GM20000 (cell line): ENCODE measurements at regions not wholly inside any gene's neighbourhood (a gene's known extent, or its start where the extent isn't known, plus 50 kb on each side); places are given as distances from the start of the nearest gene placed in this dataset.

Experiments used
- DNase-seq: peaks from one replicate; pipeline ENCODE4 v3.0.0; 2012; ENCODE audit warnings: low spot score
- TF ChIP-seq, protein P1 (sequence below): IDR thresholded peaks from 2 replicates; pipeline ENCODE4 v1.5.1; 2012; ENCODE audit warnings: mild to moderate bottlenecking, control low read depth; ENCODE audit errors: extremely low read depth, missing control alignments

DNA sequence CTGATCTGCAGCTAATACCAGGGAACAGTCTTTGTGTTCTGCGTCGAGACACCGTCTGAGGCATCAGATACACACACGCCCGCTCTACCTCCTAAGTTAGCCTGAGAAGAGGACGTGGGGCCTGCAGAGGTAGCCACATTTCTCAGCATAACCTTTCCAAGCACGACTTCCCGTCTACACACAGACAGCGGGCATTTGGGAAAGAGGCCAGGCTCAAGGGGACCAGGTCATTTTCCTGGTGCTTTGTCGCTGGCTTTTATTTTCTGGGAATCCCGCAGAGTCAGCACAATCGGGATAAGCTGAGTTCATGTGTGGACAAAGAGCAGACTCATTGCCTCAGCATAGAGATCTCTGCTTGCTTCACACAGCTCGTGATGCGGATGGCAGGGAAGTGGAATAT, 72.5 kb upstream of the SMYD2 start:
- no peak for DNase-seq
- TF ChIP-seq, protein P1, sequence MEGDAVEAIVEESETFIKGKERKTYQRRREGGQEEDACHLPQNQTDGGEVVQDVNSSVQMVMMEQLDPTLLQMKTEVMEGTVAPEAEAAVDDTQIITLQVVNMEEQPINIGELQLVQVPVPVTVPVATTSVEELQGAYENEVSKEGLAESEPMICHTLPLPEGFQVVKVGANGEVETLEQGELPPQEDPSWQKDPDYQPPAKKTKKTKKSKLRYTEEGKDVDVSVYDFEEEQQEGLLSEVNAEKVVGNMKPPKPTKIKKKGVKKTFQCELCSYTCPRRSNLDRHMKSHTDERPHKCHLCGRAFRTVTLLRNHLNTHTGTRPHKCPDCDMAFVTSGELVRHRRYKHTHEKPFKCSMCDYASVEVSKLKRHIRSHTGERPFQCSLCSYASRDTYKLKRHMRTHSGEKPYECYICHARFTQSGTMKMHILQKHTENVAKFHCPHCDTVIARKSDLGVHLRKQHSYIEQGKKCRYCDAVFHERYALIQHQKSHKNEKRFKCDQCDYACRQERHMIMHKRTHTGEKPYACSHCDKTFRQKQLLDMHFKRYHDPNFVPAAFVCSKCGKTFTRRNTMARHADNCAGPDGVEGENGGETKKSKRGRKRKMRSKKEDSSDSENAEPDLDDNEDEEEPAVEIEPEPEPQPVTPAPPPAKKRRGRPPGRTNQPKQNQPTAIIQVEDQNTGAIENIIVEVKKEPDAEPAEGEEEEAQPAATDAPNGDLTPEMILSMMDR = no peak

DNA sequence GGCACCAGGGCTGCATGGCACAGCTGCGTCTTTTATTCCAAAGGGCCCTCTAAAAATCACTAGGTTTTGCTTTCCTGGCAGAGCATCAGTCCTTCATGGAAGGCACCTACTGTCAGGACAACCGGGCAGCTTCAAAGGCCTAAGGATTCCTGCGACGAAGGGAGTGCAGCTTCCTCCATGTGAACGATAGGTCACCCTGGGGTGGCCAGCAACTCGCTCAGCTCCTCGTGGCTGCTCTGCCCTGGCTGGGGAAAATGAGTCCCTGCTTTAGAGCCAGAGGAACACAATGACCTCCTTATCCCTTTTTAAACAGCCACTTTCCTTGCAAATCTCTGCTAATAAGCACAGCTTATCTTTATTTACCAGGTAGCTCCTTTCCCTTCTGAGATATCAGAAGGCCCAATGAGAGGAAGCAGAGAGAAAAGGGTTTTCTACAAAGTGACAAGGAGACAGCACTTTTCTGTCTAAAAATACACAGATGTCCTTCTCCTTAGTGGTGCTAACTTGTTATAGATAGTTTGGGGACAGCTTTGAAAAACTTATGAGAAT, 71.6 kb upstream of the SMYD2 start:
- TF ChIP-seq, protein P1 = no peak
- DNase-seq = no peak

DNA sequence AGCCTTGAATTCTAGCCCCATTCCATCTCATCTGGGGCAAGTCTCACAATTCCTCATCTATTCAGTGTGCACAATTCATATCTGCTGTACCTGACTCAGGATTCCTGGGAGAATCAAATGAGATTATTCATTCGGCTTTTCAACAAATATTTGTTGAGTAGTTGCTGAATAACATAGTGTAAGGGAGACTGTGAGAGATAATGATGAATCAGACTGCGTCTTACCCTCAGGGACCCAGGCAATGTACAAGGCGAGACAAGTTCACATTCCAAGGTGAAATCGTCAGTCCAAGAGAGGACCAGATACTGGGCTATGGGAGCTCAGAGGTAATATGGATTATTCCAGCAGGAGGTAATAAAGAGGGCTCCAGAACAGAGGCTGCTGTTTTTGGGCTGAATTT, 67.8 kb upstream of the SMYD2 start:
- TF ChIP-seq, protein P1 = no peak
- no peak for DNase-seq

DNA sequence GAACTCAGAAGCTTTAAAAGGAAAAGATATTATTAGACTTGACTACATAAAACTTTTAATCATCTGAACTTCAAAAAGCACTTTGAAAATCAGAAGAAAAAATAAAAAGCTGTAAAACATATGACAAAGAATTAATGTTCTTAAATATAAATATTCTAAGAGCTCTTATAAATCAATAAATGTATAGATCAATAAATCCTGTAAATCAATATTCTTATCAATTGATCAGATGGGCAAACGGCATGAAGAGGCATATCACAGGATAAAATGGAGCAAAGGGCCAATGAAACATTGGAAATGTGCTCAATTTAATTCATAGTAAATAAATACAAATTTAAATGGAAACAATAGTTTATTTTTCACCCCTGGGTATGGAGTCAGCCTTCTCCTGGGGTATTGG, 66.1 kb upstream of the SMYD2 start:
- no peak for DNase-seq
- TF ChIP-seq, protein P1 = no peak

DNA sequence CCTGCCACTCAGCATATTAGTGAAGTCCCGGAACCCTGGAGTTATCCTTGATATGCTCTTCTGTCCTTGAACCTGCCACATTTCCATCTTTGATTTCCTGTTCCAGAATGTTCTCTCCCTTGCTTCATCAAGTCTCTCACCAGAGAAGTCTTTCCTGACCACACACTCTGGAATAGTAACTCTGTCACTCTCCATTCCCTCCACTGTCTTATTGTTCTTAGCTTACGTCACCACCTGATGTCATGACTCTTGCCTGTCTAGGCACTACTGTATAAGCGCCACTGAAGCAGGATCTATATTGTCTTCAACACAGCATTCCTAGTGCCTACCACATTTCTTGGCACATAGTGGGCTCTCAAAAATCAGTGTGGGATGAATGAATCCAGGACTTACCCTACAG, 65.4 kb upstream of the SMYD2 start:
- no peak for DNase-seq
- TF ChIP-seq, protein P1 = no peak

DNA sequence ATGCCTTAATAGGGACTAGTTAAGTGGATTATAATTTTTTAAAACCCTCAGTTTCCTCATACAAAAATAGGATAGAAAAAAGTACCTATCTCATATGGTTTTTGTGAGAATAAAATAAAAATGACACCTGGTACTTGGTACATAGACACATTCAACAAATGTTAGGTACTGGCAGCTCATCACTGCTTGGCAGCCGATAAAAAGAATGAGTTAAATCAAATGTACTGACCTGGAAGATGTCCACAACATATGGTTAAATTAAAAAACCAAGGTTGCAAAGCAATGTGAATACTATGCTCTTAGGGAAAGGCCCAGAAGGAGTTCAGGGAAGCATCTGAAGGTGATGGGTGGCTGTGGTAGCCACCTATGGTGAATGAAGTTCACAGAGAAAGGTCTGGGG, 64.9 kb upstream of the SMYD2 start:
- TF ChIP-seq, protein P1 = no peak
- DNase-seq = no peak

DNA sequence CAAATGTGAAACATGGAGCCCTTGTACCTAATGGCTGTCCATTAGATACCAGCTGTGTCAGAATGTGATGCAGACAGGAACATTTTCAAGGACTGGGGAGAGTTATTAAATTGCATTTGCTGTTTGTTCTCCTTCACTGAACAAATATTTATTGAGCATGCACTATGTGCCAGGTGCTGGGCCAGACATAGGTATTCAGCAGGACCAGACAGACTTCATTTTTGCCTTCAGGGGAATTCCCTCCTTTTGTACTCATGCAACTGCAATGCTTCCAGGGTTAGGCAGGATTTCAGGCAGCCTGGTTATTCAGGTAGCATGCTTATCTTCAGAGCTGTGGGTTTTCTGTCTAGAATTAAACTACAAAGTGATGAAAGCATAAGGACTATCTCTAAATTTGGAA, 64.2 kb upstream of the SMYD2 start:
- DNase-seq = no peak
- TF ChIP-seq, protein P1 = no peak

DNA sequence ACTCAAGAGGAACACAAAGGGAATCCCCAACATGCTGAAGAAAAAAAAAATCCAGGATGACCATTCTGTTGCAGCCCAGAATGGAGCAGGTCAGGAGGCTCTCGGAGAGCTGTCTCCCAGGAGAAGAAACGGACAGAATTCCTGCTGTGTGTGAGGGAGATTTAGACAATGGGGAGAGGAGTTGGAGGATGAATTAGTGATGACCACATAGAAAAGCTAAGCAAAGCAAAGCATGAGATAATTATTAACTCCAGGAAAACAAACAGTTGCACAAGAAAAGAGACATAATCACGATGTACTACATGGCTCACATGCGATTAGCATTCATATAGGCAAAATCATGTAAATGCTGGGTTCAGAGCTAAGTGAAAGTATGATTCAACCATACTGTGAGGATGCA, 61.1 kb upstream of the SMYD2 start:
- TF ChIP-seq, protein P1 = no peak
- DNase-seq = no peak
